Embryonic facial prominence (tissue), 1 donor: ENCODE measurements at regions not wholly inside any gene's neighbourhood (a gene's known extent, or its start where the extent isn't known, plus 50 kb on each side); places are given as distances from the start of the nearest gene placed in this dataset.

Experiments
- DNase-seq: peaks from one replicate; pipeline ENCODE4 v3.0.0-alpha.2; 2016; ENCODE audit errors: extremely low spot score

DNA sequence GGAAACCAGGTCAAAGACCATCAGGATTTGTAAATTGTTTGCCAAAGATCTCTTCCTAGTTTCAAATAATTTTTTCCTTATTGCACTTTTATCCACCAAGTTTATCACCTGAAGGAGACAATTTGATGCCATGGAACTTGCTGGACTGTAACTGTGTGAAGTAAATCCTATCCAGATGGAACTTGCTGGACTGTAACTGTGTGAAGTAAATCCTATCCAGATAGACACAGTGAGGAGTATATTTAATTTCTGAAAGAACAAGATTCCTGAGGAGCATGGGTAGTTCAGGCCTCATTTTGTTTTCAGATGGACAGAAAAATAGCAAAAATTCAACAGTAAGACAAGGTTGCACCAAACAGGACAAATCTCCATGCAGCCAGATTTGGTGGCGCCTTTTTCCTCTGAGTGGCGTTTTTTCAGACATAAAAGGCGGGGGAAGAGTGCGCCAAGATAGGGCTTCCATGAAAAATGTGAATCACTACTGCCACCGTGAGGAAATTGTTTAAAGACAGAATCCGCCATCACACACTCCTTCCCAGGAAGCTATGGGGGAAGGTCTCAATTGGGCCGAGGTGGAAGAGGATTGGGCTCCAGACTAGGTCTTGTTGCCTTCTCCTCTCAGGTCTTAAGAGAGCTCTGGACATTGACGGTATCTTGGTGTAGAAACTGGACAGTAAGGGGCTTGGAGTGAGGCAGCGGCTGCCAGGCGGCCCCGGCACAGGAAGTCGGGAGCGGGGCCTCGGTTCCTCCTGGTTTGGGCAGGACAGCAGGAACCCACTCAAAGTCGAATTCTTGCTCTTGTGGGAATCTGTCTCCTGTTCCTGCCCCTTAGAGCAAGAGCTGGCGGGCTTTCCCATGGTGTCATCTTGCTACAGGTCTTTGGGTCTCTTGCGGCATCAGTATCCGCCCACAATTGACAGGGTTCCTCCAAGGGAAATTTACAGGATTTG, 234.7 kb downstream of the OR13H1 start:
- no peak for DNase-seq

DNA sequence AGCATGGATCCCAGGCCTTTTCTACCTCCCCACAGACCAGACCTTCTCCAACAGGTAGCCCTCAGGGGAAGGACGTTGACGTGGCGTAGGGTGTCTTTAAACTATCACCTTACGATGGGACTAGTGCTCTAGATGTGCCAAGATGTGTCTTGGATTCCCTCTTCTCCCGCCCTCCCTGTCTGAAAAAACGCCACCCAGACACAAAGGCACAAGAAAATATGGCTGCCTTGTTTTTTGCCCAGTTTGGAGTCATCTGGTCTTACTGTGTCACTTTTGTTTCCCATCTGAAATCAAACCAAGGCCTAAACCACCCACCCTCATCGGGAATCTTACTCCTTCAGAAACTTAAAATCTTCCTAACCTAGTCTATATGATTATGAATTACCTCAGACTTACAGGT, 235.4 kb downstream of the OR13H1 start:
- no peak for DNase-seq

DNA sequence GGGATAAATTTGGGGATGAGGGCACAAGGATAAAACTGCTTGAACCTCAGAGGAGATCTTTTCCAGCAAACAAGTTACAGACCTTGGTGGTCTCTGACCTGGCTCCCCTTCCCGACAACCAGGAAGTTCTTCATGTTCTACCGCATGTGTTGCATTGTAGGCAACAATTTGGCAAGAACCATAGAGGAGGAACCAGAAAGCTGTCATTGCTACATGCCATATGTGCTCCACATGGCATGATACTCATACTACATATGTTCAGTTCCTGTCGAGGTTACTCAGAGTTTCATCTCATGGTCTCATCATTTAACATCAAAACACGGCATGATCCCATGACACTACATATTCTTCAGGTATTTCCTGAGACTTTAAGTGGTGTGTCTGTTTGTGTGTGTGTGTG, 235.9 kb downstream of the OR13H1 start:
- no peak for DNase-seq

DNA sequence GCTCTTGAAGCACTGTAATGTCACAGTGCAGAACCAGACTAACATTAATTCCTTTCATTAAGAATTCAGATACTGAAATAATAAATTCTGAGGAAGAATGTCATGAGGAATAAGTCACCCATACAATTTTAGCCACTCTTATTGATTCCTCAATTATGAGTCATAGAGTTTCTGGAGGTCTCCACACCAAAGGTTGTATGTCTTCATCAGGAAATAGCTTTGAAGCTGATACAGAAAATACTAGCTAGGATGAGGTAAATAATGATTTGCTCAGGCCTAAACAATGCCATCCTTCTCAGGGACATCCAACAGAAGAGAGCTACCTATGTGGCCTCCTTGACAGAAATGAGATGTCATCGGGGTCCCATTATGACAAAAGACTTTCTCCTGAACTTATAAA, 238.8 kb downstream of the OR13H1 start:
- no peak for DNase-seq

DNA sequence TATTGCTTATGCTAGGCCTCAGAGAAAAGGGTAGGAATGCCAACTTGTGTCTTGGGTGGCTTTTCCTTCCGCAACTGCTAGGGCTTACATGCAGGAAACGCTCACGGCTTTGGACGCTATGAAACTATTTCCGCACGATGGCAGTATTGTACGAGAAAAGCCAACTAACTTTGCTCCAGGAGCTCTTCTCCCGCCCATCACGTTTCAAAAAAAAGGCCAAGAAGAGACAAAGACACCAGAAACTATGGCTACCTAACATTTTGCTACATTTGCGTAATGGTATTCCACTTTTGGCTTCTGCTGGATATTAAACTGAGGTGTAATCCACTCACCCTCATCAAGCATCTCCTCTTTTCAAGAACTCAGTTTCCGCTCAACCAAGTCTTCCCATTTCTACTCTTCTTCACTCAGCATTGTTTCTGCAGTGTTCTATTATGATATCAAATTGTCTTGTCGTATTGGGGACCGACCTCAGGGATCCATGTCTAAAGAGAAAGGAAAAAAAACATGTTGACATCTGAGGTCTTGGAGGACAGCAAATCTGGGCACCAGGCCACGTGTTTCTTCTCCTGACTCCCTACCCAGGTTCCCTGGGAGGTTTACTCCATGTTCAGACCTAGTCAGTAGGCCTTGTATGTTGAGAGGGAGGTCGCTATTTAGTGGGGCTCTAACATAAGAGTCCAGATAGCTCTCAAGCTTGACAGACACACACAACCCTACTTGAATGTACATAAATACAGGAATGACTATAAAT, 239.4 kb upstream of the STK26 start:
- DNase-seq, result no peak

DNA sequence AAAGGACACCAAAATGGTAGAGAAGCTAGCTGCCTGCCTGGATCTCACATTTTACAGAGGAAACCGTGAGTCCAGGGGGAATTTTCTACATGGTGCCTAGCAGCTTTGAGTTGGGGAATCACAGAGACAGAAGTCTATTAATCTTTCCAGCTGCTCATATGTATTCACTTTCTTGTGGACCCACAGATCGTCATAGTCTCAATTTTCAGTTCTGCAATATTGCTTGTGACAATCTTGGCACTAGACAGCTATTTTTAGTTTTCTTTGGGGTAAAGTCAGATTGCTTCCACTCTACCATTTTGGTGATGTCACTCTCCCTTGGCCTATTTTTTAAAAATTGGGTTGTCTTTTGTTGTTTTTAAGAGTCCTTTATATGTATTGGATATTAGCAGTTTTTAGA, 233.4 kb upstream of the STK26 start:
- no peak for DNase-seq

DNA sequence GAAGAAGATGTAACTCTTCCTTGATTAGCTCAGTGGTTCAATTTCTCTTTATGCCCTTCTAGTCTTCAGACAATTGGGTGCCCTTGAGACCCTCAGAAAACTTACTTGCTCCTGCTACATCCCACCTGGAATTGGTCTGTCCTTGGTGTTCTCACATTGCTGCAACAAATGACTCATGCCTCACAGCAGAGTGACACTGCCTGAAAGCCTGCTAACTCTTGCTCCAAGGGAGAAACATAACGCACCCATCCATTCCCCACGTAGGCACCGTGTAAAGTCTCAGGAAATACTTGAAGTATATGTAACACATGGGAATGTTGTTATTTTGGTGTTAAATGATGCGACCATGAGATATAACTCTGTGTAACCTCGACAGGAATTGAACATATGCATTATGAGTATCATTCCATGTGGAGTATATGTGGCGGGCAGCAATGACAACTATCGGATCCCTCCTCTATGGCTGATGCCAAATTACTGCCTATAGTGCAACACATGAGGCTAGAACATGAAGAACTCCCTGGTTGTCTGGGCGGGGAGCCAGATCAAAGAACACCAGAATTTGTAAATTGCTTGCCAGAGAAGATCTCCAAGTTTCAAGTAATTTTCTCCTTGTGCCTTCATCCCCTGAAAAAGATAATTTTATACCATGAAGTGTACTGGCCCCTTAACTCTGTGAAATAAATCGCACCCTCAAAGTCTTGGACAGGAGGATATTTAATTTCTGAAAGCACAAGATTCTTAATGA, 231.3 kb upstream of the STK26 start:
- DNase-seq, result no peak

DNA sequence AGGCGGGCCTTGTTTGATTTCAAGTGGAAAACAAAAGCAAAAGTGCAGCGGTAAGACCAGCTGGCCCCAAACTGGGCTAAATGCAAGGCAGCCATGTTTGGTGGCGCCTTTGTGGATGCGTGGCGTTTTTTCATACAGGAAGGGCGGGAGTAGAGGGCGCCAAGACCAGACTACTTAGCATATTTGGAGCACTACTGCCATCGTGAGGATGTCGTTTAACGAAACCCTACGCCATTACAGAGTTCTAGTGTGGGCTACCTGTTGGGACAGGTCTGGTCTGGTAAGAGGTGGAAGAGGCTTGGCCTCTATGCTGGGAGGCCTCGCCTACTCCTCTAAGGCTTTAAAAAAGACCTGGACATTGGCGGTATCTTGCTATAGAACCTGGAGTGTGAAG, 230.7 kb upstream of the STK26 start:
- no peak for DNase-seq

DNA sequence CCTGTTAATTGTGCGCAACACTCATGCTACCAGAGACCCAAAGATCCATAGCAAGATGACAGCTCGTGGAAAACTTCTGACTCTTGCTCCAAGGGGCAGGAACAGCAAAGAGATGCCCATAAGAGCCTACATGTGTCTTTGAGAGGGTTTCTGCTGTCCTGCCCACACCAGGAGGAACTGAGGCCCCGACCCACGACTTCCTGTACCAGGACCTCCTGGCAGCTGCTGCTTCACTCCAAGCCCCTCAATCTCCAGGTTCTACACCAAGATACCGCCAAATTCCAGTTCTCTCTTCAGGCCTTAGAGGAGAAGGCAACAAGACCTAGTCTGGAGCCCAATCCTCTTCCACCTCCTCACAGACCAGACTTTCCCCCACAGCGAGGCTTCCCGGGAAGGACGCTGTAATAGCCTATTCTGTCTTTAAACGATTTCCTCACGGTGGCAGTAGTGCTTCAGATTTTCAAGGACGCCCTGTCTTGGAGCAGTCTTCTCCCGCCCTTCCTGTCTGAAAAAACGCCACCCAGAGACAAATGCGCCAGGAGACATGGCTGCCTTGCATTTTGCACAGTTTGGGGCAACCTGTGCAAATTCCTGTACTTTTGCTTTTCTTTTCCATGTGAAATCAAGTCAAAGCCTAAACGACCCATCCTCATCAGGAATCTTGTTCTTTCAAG, 230.2 kb upstream of the STK26 start:
- DNase-seq, result no peak

DNA sequence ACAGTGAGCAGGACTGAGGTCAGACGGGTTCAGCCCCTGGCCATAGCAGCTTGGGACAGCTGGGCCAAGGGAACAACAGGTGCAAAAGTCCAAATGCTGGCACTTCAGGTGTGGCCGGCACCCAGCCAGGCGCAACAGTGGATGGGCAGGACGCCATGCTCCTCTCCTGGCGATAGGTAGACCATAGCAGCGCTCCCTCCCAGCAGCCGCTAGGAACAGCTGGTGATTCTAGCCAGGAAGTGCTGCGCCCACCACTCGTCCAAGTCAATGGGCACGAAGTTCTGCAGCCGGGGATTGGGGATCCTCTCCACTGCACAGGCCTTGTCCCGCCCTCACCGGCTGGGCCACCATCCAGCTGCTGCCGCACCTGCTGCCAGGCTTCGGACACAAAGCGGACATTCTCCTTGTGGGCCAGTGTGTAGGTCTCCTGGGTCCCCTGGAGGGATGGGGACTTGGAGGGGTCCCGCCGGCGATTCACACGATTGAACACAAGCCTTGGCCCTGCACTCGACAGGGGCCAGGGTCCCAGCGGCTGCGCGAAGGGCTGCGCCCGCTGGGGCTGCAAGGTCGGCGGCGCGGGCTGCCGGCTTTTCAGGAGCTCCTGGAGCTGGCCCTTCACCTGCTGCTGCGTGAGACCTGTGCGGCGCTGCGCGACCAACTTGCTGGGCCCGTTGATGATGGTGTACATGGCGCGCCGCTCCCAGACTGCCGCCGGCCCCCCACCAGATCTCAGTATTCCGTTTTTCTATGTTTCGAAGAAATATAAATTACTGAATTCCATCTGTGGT, 227.5 kb upstream of the STK26 start:
- no peak for DNase-seq

DNA sequence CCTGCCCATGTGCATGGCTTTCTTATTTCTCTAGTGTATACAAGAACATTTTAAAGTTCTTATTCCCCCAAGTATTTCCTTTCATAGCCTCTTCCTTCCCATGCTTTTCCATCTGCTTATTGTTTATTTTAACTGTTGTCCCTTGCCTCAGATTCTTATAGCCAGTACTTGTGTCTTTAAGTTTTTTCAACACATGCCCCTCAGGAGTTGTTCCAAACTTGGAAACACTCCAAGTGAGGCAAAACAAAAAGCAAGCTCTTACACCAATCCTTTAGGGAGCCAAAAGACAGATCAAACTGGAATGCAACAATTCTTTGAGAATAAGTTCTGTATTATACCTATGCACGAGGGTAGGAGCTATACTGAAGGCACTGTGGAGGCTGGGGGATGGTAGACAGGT, 222.0 kb upstream of the STK26 start:
- DNase-seq, result no peak

DNA sequence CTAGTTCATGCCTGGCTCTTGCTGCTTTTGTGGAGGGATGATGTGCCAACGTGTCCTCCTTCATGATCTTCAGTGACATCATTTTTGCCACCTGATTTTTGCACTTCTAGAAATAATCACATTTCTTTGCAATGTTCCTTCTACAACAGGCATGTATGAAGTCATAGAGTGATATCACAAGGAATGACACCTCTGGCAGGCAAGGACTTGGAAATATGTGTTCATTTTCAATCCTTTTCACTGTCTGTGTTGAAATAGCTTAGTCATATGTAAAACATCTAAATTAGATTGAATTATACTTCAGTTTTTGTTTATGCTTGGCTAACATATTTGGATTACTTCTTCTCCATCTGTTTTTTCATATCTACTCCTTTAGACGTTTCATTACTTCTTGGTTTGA, 221.2 kb upstream of the STK26 start:
- DNase-seq, result no peak

DNA sequence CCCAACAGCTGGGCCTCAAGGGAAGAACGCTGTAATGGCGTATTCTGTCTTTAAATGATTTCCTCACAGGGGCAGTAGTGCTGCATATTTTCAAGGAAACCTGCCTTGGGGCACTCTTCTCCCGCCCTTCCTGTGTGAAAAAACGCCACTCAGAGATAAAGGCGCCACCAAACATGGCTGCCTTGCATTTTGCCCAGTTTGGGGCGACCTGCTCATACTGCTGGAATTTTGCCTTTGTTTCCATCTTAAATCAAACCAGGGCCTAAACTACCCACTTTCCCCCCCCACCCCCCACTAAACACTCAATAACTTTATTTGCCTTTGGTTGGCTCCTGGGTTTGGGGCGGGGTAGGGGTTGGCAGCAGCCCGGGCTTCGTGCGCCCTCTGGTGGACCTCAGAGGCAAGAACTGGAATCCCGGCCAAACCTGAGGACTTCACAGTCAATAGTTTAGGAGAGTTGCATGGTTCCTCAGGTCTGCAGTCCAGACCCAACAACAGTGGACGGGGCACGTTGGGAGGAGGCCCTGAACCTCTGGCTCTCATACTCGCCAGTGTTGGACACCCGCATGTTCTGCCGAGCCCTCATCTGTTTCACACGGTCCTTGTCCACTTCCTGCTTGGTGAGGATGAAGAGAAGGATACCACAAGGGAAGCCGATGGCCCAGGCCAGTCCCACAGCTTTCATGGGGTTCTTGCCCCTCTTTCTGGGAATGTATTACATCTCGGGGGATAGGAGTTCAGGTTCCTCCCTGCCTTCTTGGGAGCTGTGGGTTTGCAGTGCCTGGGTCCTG, 220.1 kb upstream of the STK26 start:
- no peak for DNase-seq

DNA sequence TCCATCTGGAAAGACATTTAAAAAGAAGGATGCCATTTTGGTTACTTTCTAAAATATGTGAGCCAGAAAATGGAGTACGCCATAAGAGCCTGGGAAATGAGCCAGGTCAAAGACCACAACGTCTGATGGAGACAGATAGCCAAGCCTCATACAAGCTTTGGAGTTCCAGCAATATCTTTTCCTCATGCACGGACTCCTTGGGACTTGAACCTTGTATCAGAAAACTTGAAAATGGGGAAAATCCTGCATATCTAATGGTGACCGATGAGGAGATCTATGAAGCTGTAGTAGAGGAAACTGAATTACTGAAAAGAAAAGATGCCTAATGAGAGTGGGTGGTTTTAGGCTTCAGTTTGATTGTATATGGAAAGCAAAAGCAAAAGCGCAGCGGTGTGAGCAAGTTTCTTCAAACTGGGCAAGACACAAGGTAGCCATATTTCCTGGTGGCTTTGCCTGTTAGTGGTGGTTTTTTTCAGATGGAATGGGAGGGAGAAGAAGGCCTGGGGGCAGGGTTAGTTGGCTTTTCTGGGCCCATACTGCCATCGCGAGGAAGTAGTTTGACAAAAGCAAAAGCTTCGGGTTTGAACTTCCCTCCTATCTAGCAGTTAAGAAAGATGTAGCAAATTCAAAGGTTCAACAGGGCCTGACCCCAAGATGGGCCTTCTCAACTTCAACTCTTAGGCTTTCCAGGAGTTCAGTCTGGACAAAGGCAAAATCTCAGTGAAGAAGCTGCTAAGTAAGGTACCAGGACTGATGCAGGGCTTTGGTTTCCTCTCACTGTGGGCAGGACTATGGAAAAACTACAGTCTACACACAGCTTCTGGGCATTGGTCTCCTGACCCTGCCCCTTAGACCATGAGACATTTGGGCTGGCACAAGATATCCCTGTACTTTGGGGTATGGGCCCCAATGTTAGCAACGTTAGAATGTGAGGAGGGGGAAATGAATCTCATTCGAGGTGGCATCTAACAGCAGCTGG, 210.0 kb upstream of the STK26 start:
- no peak for DNase-seq

DNA sequence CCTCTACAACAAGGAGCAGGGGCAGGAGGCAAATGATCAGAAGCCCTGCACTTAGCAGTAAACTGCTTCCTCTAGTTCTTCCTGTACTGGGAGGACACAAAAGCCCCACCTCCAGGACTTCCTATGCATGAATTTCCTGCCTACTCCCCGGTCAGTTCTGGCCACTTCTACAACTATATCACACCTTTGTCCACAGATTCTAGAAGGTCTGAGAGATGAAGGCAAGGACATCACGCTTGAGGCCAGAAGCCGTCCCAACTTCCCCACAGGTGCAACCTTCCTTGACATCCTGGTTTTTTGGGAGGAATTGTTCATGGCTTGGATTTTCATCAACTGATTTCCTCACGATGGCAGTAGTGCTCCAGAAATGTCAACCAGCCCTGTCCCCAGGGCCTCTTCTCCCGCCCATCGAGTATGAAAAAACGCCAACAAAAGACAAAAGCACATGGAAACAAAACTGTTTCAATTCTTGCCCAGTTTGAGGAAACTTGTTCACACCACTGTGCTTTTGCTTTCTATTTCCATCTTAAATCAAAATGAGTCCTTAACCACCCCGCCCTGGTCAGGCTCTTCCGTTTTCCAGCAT, 206.5 kb upstream of the STK26 start:
- DNase-seq, result no peak

DNA sequence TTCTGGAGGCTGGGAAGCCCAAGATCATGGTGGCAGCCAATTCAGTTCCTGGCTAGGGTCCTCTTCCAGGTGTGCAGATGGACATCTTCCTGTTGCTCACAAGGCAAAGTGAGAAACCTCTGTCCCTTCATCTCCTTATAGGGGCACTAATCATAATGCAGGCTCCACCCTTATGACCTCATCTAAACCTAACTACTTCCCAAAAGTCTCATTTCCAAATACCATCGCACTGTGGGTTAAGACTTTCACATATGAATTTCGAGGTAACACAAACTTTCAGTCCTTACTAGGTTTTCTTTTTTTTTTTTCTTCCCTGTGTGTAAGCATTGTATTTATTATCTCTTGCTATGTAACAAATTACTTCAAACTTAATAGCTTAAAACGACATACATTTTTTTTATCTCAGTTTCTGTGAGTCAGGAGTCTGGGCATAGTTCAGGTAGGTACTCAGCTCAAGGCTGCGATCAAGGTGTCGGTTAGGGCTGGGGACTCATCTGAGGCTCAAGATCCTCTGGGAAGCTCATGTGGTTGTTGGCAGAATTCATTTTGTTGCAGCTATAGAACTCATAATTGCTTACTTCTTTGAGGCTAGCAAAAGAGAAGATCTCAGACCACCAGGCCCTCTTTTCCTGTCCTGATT, 204.7 kb upstream of the STK26 start:
- DNase-seq, result no peak

DNA sequence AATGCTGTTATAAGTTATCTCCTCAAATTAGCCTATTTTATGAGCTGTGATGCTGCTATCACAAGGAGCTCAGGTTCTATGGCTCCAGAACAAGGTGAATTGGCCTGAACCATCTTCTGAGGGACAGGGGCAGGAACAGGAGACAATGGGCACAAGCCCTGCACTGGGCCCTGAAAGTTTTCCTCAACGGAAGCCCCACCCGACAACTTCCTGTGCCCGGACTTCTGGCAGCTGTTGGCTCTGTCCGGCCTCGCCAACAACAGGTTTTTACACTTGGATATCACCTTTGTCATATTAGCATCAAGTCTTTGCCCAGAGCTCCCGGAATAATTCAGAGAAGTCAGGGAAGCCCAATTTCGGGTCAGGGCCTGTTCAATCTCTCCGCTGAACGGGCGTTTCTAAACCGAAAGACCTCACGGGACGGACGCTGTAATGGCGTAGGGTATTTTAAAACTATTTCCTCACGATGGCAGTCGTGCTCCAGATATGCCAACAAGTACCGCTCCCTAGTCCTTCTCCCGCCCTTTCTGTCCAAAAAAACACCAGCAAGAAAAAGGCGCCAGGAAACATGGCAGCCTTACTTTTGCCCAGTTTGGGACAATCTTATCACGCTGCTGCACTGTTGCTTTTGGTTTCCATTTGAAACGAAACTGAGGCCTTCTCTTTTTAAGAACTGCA, 201.0 kb upstream of the STK26 start:
- DNase-seq, result no peak

DNA sequence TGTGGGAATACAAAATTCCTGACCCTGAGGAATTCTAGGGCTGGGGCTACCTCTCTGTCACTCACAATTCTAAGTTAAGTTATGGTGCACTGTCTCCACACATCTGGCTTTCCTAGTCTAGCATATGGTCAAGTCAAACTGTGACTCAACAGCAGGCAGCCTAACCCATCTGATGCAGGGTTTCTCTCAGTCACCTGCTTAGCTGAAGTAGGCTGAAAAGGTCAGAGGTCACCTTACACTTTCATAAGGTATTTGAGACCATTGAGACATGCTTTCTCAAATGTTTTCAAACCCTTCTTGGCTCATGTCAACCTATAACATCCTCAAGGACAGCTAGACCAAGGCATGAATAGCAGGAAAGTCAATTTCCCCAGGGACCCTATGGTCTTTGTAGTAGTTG, 196.5 kb upstream of the STK26 start:
- DNase-seq, result no peak
